ENCODE measurements at regions not wholly inside any gene's neighbourhood (a gene's known extent, or its start where the extent isn't known, plus 50 kb on each side); places are given as distances from the start of the nearest gene placed in this dataset.
A peak's percentile ranks its signal among the peaks of the same experiment; 100 is the strongest.
"Not testable (repeated sequence)": the region's sequence is repeated elsewhere in the genome, so short reads cannot be mapped to it uniquely, and the experiment has no call there.

DNA sequence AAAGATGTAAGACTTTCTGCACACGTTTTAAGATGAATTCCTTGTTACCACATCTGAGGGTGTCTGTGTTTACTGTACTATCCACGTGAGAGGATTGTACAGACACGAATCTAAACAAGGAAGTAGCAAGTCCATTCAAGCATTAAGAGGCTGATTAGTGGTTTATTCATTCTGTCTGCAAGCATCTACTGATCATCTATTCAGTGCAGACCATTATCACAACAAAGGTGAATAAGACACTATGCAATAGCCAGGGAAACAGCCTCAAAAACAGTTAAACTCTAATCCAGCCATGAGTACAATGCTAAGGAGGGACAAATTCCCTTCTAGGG lies 111.6 kb upstream of the PZP start:
- H3K9ac ChIP-seq (ENCODE audit: low read depth in 1 of 2, low read length in 2 of 2) = no peak overlapping the region
- no peaks in the 10 kb centered on the region for H3K27me3 ChIP-seq (ENCODE audit: control insufficient read depth in 4 of 4, insufficient read depth in 4 of 4, low read length in 3 of 4)
- H3K9me3 ChIP-seq (ENCODE audit: control insufficient read depth in 4 of 4, low read length in 3 of 4) = no peaks in the 10 kb centered on the region
- 52% methylated on average over 3 of the region's 3 CpGs for WGBS
- TF ChIP-seq RAD21 (IDR thresholded peaks at IDR 0.05) (no peak), FOXA2 (IDR thresholded peaks at IDR 0.05) (no peak), RXRA (IDR thresholded peaks at IDR 0.05) (no peak), YY1 (IDR thresholded peaks at IDR 0.05) (no peak), TAF1 (conservative IDR thresholded peaks at IDR 0.05) (no peak), HNF4A (conservative IDR thresholded peaks at IDR 0.05) (no peak), EGR1 (IDR thresholded peaks at IDR 0.05; ENCODE audit: low read depth in 2 of 2) (no peak), JUND (IDR thresholded peaks at IDR 0.05) (no peak), SP1 (IDR thresholded peaks at IDR 0.05) (no peak)
- TF ChIP-seq, protein P1, sequence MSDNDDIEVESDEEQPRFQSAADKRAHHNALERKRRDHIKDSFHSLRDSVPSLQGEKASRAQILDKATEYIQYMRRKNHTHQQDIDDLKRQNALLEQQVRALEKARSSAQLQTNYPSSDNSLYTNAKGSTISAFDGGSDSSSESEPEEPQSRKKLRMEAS (IDR thresholded peaks at IDR 0.05) = no peak
- H3K36me3 ChIP-seq (ENCODE audit: control insufficient read depth in 4 of 4, insufficient read depth in 3 of 4, low read depth in 1 of 4, low read length in 3 of 4) = no peaks in the 10 kb centered on the region
- no peaks in the 10 kb centered on the region for H3K4me1 ChIP-seq (ENCODE audit: control insufficient read depth in 4 of 4, insufficient read depth in 4 of 4, low read length in 3 of 4)
- no peak for DNase-seq (ENCODE audit: low spot score)
- no peak overlapping the region for H3K27ac ChIP-seq (ENCODE audit: low read depth in 1 of 2, low read length in 2 of 2)
- H3K4me3 ChIP-seq (ENCODE audit: low read depth in 1 of 3, low read length in 3 of 3) = no peak overlapping the region

DNA sequence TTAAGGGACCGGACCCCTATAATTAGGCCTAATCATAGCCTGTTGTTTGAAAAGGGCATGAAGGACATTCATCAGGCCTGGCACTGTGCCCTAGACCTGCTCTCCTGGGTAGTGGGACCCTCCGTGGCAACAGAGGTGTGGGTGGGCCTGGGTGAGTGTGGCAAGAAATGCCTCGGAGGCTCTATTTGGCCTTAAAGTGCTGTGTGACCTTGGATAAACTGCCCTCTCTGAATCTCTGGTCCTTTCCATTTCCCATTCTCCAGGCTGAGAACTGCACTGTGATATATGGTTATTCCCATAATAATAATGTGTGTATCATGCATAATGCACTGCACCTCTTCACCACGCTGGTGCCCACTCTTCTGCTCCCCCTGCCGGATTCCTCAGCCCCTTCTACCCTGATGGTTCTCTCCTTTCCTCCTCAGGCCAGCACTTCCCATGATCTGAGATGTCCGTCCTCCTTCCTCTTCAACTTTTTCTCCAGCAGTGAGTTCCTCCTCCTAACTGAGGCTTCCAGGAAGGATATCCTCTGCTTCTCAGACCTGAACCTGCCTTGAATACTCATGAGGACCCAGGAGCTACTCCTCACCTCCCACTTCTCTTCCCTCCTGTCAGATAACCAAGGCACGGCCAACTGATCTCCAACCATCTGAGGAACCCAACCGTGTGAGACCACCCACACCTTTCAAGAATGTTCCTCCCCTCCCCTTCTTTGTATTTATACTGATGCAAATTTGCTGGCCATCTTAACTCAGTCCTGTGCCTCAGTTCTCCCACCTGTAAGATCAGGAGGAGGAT lies 111.0 kb upstream of the PZP start:
- TF ChIP-seq, protein P1 (IDR thresholded peaks at IDR 0.05) = no peak
- peak; percentile 52 to 67 for TF ChIP-seq RAD21 (IDR thresholded peaks at IDR 0.05)
- Histone ChIP-seq H3K4me3 (ENCODE audit: low read depth in 1 of 3, low read length in 3 of 3) (no peak overlapping the region), H3K9ac (ENCODE audit: low read depth in 1 of 2, low read length in 2 of 2) (no peak overlapping the region), H3K9me3 (ENCODE audit: control insufficient read depth in 4 of 4, low read length in 3 of 4) (no peaks in the 10 kb centered on the region), H3K36me3 (ENCODE audit: control insufficient read depth in 4 of 4, insufficient read depth in 3 of 4, low read depth in 1 of 4, low read length in 3 of 4) (no peaks in the 10 kb centered on the region), H3K4me1 (ENCODE audit: control insufficient read depth in 4 of 4, insufficient read depth in 4 of 4, low read length in 3 of 4) (no peaks in the 10 kb centered on the region), H3K27ac (ENCODE audit: low read depth in 1 of 2, low read length in 2 of 2) (no peak overlapping the region), H3K27me3 (ENCODE audit: control insufficient read depth in 4 of 4, insufficient read depth in 4 of 4, low read length in 3 of 4) (no peaks in the 10 kb centered on the region)
- WGBS = 81% methylated on average over 8 of the region's 8 CpGs
- no peak for DNase-seq (ENCODE audit: low spot score)

GRCh38 chr12:9313479-9313878 lies 105.3 kb upstream of the PZP start:
- WGBS = 50% methylated on average over 5 of the region's 6 CpGs

DNA sequence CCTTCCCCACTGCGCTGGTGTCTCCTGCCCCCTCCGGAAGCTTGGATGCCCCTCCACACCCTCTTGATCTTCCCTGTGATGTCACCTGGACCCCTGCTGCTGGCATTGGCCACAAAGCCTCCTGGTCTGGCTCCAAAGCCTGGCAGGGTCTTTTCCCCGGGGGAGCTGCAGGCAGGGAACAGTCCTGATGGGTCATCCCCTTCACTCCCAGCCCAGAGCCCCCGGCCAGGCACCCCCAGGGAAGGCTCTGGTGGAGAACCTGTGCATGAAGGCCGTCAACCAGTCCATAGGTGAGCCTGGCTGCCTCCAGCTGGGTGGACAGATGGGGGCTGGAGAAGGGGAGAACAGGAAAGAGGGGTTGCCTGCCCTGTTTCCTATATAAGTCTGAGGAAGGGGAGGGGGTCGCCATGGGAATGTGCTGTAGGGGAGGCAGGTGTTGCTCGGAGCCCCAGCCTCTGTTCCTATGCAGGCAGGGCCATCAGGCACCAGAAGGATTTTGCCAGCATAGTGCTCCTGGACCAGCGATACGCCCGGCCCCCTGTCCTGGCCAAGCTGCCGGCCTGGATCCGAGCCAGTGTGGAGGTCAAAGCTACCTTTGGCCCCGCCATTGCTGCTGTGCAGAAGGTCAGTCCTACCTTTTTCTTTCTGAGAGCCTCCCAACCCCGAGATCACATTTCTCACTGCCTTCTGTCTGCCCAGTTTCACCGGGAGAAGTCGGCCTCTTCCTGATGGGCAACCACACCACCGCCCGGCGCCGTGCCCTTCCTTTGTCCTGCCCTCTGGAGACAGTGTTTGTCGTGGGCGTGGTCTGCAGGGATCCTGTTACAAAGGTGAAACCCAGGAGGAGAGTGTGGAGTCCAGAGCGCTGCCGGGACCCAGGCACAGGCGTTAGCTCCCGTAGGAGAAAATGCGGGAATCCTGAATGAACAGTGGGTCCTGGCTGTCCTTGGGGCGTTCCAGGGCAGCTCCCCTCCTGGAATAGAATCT lies 104.5 kb upstream of the PZP start:
- not testable (repeated sequence) for H3K9me3 ChIP-seq (ENCODE audit: control insufficient read depth in 4 of 4, low read length in 3 of 4); DNase-seq (ENCODE audit: low spot score); H3K4me1 ChIP-seq (ENCODE audit: control insufficient read depth in 4 of 4, insufficient read depth in 4 of 4, low read length in 3 of 4); H3K4me3 ChIP-seq (ENCODE audit: low read depth in 1 of 3, low read length in 3 of 3); H3K9ac ChIP-seq (ENCODE audit: low read depth in 1 of 2, low read length in 2 of 2); H3K27me3 ChIP-seq (ENCODE audit: control insufficient read depth in 4 of 4, insufficient read depth in 4 of 4, low read length in 3 of 4); H3K36me3 ChIP-seq (ENCODE audit: control insufficient read depth in 4 of 4, insufficient read depth in 3 of 4, low read depth in 1 of 4, low read length in 3 of 4); H3K27ac ChIP-seq (ENCODE audit: low read depth in 1 of 2, low read length in 2 of 2)
- WGBS = 54% methylated on average over 14 of the region's 28 CpGs
- peak; percentile 9 for TF ChIP-seq SP1 (IDR thresholded peaks at IDR 0.05)

More at GRCh38 chr12:9313479-9313878, 105.3 kb upstream of the PZP start:
- DNase-seq (ENCODE audit: low spot score); H3K4me1 ChIP-seq (ENCODE audit: control insufficient read depth in 4 of 4, insufficient read depth in 4 of 4, low read length in 3 of 4); H3K9me3 ChIP-seq (ENCODE audit: control insufficient read depth in 4 of 4, low read length in 3 of 4); H3K9ac ChIP-seq (ENCODE audit: low read depth in 1 of 2, low read length in 2 of 2); H3K36me3 ChIP-seq (ENCODE audit: control insufficient read depth in 4 of 4, insufficient read depth in 3 of 4, low read depth in 1 of 4, low read length in 3 of 4); H3K27ac ChIP-seq (ENCODE audit: low read depth in 1 of 2, low read length in 2 of 2); H3K4me3 ChIP-seq (ENCODE audit: low read depth in 1 of 3, low read length in 3 of 3); H3K27me3 ChIP-seq (ENCODE audit: control insufficient read depth in 4 of 4, insufficient read depth in 4 of 4, low read length in 3 of 4): not testable (repeated sequence)

DNA sequence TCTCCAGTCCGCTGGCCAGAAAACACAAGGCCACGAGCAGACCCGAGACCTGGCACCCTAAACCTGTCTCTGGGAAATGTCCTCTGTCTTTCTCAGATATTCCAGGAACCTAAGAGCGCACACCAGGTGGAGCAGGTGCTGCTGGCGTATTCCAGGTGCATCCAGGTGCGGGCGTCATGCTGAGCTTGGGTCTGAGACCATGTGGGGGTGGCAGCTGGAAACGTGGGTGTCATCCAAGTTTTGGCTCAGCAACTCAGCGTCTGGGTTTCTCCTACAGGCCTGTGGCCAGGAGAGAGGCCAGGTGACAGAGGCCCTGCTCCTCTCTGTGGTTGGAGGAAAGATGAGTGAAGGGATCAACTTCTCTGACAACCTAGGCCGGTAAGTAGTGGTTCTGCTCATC lies 103.3 kb upstream of the PZP start:
- not testable (repeated sequence) for DNase-seq (ENCODE audit: low spot score); H3K9ac ChIP-seq (ENCODE audit: low read depth in 1 of 2, low read length in 2 of 2); H3K4me1 ChIP-seq (ENCODE audit: control insufficient read depth in 4 of 4, insufficient read depth in 4 of 4, low read length in 3 of 4); H3K36me3 ChIP-seq (ENCODE audit: control insufficient read depth in 4 of 4, insufficient read depth in 3 of 4, low read depth in 1 of 4, low read length in 3 of 4); H3K4me3 ChIP-seq (ENCODE audit: low read depth in 1 of 3, low read length in 3 of 3); H3K27me3 ChIP-seq (ENCODE audit: control insufficient read depth in 4 of 4, insufficient read depth in 4 of 4, low read length in 3 of 4); H3K9me3 ChIP-seq (ENCODE audit: control insufficient read depth in 4 of 4, low read length in 3 of 4); H3K27ac ChIP-seq (ENCODE audit: low read depth in 1 of 2, low read length in 2 of 2)
- 93% methylated on average over 10 of the region's 10 CpGs for WGBS

DNA sequence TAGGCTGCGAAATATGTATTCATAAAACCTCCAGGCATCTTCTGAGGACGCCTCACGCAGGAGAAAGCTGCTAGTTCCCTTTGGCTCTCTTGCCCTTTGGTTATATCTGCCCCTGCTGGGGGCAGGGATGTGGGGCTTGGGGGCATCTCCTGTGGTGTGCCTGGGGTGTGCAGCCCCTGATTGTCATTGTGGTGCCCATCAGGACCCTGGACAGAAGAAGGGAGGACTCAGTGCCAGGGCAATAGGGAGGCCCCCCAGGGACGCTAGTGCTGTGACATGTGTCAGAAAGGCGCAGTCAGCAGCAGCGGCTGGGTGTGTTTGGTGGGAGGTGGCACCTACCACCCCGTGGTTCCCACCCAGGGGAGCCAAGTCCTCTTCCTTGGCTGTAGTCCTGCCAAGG lies 102.5 kb upstream of the PZP start:
- not testable (repeated sequence) for H3K9ac ChIP-seq (ENCODE audit: low read depth in 1 of 2, low read length in 2 of 2); H3K9me3 ChIP-seq (ENCODE audit: control insufficient read depth in 4 of 4, low read length in 3 of 4); DNase-seq (ENCODE audit: low spot score); H3K4me1 ChIP-seq (ENCODE audit: control insufficient read depth in 4 of 4, insufficient read depth in 4 of 4, low read length in 3 of 4); H3K27ac ChIP-seq (ENCODE audit: low read depth in 1 of 2, low read length in 2 of 2); H3K27me3 ChIP-seq (ENCODE audit: control insufficient read depth in 4 of 4, insufficient read depth in 4 of 4, low read length in 3 of 4); H3K4me3 ChIP-seq (ENCODE audit: low read depth in 1 of 3, low read length in 3 of 3); H3K36me3 ChIP-seq (ENCODE audit: control insufficient read depth in 4 of 4, insufficient read depth in 3 of 4, low read depth in 1 of 4, low read length in 3 of 4)
- 91% methylated on average over 7 of the region's 7 CpGs for WGBS
